ENCODE measurements at regions not wholly inside any gene's neighbourhood (a gene's known extent, or its start where the extent isn't known, plus 50 kb on each side); places are given as distances from the start of the nearest gene placed in this dataset.

DNA sequence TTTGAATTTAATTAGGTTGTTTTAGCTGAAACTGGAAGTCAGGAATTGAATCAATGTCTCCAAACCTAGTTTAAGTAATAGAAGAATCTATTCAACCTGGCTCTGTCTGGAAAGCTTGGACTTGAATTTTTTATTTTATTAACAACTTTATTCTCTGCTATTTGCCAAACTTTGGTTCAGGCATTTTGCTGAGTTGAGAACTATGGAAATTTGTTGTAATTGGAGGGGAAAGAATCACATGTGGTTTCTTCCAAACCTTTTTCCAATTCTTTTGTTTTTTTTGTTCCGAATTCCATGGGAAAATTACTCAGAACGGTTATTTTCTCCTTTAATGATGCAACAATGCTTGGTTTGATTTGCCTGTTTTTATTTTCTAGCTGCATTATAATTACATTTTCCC, 98.2 kb upstream of the RPS23 start:
- Mint-ChIP-seq H3K27ac (ENCODE audit: unreplicated experiment) (peak overlapping the region; percentile 17), H3K4me3 (ENCODE audit: unreplicated experiment) (no peak overlapping the region), H3K36me3 (ENCODE audit: low read depth) (peaks cover 8% of the 10 kb centered on the region), H3K27me3 (ENCODE audit: low read depth) (no peaks in the 10 kb centered on the region), H3K4me1 (ENCODE audit: low read depth) (peaks cover 6% of the 10 kb centered on the region), H3K9me3 (ENCODE audit: low read depth) (peaks cover 5% of the 10 kb centered on the region)
- DNase-seq (ENCODE audit: low spot score): no peak
- TF ChIP-seq, protein P1, sequence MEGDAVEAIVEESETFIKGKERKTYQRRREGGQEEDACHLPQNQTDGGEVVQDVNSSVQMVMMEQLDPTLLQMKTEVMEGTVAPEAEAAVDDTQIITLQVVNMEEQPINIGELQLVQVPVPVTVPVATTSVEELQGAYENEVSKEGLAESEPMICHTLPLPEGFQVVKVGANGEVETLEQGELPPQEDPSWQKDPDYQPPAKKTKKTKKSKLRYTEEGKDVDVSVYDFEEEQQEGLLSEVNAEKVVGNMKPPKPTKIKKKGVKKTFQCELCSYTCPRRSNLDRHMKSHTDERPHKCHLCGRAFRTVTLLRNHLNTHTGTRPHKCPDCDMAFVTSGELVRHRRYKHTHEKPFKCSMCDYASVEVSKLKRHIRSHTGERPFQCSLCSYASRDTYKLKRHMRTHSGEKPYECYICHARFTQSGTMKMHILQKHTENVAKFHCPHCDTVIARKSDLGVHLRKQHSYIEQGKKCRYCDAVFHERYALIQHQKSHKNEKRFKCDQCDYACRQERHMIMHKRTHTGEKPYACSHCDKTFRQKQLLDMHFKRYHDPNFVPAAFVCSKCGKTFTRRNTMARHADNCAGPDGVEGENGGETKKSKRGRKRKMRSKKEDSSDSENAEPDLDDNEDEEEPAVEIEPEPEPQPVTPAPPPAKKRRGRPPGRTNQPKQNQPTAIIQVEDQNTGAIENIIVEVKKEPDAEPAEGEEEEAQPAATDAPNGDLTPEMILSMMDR (IDR thresholded peaks at IDR 0.05): no peak

DNA sequence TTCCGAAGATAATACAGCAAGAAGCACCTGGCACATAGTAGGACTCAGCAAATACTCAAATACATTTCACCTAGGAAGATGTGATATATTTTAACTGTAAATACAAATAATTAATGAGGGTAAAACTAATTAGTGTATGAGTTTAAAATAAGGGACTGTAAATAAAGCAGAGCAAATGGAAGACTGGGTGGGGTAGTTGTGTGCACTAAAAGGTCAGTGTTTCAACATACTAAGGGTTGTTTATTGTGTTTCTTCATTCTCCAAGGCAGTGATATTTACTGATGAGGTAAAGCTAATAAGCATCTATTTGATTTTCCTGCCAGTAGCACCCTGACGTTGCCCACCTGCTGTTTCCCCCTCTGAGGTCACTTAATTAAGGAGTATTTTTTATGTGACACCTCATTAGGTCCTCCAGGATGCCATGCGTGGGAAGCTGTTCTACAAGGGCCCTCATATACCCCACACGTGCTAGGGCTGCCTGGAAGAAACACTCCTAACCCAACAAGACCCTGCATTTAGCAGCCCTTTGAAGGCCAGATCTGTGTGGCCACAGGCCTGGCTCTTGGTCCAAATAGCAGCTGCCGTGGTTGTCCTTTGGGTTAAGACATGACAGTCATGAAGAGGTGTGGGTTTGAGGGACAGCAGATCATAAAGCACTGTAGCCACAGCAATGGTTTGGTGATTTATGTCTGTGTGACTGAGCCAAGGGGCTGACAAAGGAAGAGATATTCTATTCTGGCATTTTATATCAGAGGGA, 97.5 kb upstream of the RPS23 start:
- TF ChIP-seq, protein P1 (IDR thresholded peaks at IDR 0.05): no peak
- no peak overlapping the region for H3K4me3 Mint-ChIP-seq (ENCODE audit: unreplicated experiment)
- peaks cover 6% of the 10 kb centered on the region for H3K4me1 Mint-ChIP-seq (ENCODE audit: low read depth)
- H3K27me3 Mint-ChIP-seq (ENCODE audit: low read depth): no peaks in the 10 kb centered on the region
- DNase-seq (ENCODE audit: low spot score): no peak
- H3K27ac Mint-ChIP-seq (ENCODE audit: unreplicated experiment): peak overlapping the region; percentile 17
- peaks cover 8% of the 10 kb centered on the region for H3K36me3 Mint-ChIP-seq (ENCODE audit: low read depth)
- peaks cover 5% of the 10 kb centered on the region for H3K9me3 Mint-ChIP-seq (ENCODE audit: low read depth)

DNA sequence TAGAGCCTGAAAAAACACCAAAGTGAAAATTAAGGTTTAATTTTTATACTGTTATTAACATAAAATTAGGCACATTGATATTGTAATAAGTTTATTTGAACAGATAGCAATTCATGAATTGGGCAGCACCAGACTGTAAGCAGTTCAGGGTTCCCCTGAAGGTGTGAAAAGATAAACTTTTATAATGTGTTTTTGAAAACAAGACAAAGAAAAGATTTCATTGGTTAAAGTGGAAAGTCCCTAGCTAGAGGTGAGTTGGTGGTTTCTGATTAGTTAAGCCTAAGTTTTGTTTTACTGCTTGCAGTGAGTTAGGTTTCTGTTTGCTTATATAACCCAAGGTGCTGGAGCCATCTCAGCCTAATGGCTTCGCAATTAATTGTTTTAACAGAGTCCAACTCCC, 96.5 kb upstream of the RPS23 start:
- no peak overlapping the region for H3K4me3 Mint-ChIP-seq (ENCODE audit: unreplicated experiment)
- peaks cover 5% of the 10 kb centered on the region for H3K36me3 Mint-ChIP-seq (ENCODE audit: low read depth)
- H3K27me3 Mint-ChIP-seq (ENCODE audit: low read depth): no peaks in the 10 kb centered on the region
- H3K4me1 Mint-ChIP-seq (ENCODE audit: low read depth): peaks cover 6% of the 10 kb centered on the region
- H3K9me3 Mint-ChIP-seq (ENCODE audit: low read depth): peaks cover 5% of the 10 kb centered on the region
- no peak for DNase-seq (ENCODE audit: low spot score)
- H3K27ac Mint-ChIP-seq (ENCODE audit: unreplicated experiment): no peak overlapping the region
- TF ChIP-seq, protein P1 (IDR thresholded peaks at IDR 0.05): no peak

DNA sequence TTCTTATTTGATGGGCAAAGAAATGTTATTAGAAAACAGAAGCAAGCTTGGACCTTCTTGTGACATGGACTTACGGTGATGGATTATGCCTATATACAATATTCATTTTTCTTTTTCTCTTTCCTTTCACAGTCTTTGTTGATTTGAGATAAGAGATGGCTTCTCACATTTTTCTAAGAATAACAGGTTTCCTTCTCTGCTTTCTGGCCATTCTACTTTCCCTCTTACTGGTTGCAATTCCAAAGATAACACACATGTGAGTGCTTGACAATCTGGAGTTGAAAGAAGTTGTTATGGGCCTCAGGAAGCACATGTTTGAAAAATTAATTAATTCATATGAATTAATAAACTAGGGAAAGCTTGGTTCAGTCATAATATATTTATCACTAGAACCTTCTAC, 89.8 kb upstream of the RPS23 start:
- TF ChIP-seq, protein P1 (IDR thresholded peaks at IDR 0.05): no peak
- DNase-seq (ENCODE audit: low spot score): no peak
- H3K9me3 Mint-ChIP-seq (ENCODE audit: low read depth): no peaks in the 10 kb centered on the region
- no peak overlapping the region for H3K4me3 Mint-ChIP-seq (ENCODE audit: unreplicated experiment)
- no peaks in the 10 kb centered on the region for H3K27me3 Mint-ChIP-seq (ENCODE audit: low read depth)
- peaks cover 1% of the 10 kb centered on the region for H3K36me3 Mint-ChIP-seq (ENCODE audit: low read depth)
- H3K4me1 Mint-ChIP-seq (ENCODE audit: low read depth): peaks cover 20% of the 10 kb centered on the region
- no peak overlapping the region for H3K27ac Mint-ChIP-seq (ENCODE audit: unreplicated experiment)

DNA sequence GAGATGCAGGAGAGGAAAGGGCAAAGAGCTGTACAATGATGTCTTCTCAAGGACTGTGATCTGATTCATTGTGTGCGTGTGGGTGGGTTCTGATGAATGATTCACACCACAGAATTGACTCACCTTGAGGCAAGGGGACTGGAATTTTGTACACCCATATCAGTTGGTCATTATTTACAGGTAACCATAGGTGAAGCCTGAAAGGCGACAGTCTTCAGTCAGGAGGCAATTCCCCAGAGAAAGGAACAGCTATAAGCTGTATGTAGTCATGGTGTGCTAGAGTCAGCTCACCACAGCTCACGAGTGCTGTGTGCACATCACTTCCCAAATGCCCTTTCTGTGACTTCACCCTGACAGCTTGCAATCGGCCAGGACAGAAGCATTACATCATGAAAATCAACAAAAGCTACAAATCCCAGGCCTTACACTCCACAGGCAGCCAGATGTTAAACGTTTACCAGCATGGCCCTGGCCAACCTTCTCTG, 87.6 kb upstream of the RPS23 start:
- no peak overlapping the region for H3K4me3 Mint-ChIP-seq (ENCODE audit: unreplicated experiment)
- H3K9me3 Mint-ChIP-seq (ENCODE audit: low read depth): no peaks in the 10 kb centered on the region
- DNase-seq (ENCODE audit: low spot score): no peak
- H3K36me3 Mint-ChIP-seq (ENCODE audit: low read depth): no peaks in the 10 kb centered on the region
- no peak overlapping the region for H3K27ac Mint-ChIP-seq (ENCODE audit: unreplicated experiment)
- TF ChIP-seq, protein P1 (IDR thresholded peaks at IDR 0.05): no peak
- H3K27me3 Mint-ChIP-seq (ENCODE audit: low read depth): no peaks in the 10 kb centered on the region
- peaks cover 25% of the 10 kb centered on the region for H3K4me1 Mint-ChIP-seq (ENCODE audit: low read depth)

Measured in chondrocyte (in vitro differentiated cells).